ENCODE measurements at regions not wholly inside any gene's neighbourhood (a gene's known extent, or its start where the extent isn't known, plus 50 kb on each side); places are given as distances from the start of the nearest gene placed in this dataset.

- peak; percentile 45 for DNase-seq
- Mint-ChIP-seq H3K9me3 (ENCODE audit: low read depth, unreplicated experiment) (no peaks in the 10 kb centered on the region), H3K27me3 (ENCODE audit: unreplicated experiment) (no peaks in the 10 kb centered on the region), H3K27ac (ENCODE audit: unreplicated experiment) (peak overlapping the region; percentile 75), H3K4me3 (ENCODE audit: low read depth, unreplicated experiment) (peak overlapping the region; percentile 76), H3K4me1 (ENCODE audit: low read depth, unreplicated experiment) (peaks cover 27% of the 10 kb centered on the region), H3K36me3 (ENCODE audit: insufficient read depth, unreplicated experiment) (peaks cover 28% of the 10 kb centered on the region)
- TF ChIP-seq CTCF (IDR thresholded peaks at IDR 0.05; ENCODE audit: unreplicated experiment): no peak
- no TSS peak for BruUV-seq (replicated peaks)
- intact Hi-C loops (cut with micrococcal nuclease; ENCODE audit: unreplicated experiment): loop anchor here (2.0 to 5.0 kb wide), 2 partner anchors 32 to 40 kb away; no protein-coding TSS in a partner anchor
- CTCF ChIA-PET: interaction anchor here (0.7 to 1.7 kb wide), 4 partner anchors 27 to 40 kb away, joined by 3 to 8 read pairs (median 4); a partner anchor contains a TSS
These were observed 64.8 kb upstream of the PTGR2 start for GRCh38 chr14:73786636-73787485.

GRCh38 chr14:73785834-73786635 lies 65.6 kb upstream of the PTGR2 start:
- TF ChIP-seq CTCF (IDR thresholded peaks at IDR 0.05; ENCODE audit: unreplicated experiment): no peak
- peaks cover 28% of the 10 kb centered on the region for H3K36me3 Mint-ChIP-seq (ENCODE audit: insufficient read depth, unreplicated experiment)
- no peaks in the 10 kb centered on the region for H3K9me3 Mint-ChIP-seq (ENCODE audit: low read depth, unreplicated experiment)
- BruUV-seq (replicated peaks): TSS peak; percentile 19
- H3K27me3 Mint-ChIP-seq (ENCODE audit: unreplicated experiment): no peaks in the 10 kb centered on the region
- peaks cover 27% of the 10 kb centered on the region for H3K4me1 Mint-ChIP-seq (ENCODE audit: low read depth, unreplicated experiment)
- H3K4me3 Mint-ChIP-seq (ENCODE audit: low read depth, unreplicated experiment): peak overlapping the region; percentile 76
- CTCF ChIA-PET: interaction anchor here (0.7 to 2.0 kb wide), 6 partner anchors 9 to 57 kb away, joined by 3 to 8 read pairs (median 5); a partner anchor contains a TSS
- peak; percentile 66 for DNase-seq
- peak overlapping the region; percentile 53 for H3K27ac Mint-ChIP-seq (ENCODE audit: unreplicated experiment)
- intact Hi-C loops (cut with micrococcal nuclease; ENCODE audit: unreplicated experiment): loop anchor here (2.0 to 5.0 kb wide), 2 partner anchors 31 to 41 kb away; no protein-coding TSS in a partner anchor

DNA sequence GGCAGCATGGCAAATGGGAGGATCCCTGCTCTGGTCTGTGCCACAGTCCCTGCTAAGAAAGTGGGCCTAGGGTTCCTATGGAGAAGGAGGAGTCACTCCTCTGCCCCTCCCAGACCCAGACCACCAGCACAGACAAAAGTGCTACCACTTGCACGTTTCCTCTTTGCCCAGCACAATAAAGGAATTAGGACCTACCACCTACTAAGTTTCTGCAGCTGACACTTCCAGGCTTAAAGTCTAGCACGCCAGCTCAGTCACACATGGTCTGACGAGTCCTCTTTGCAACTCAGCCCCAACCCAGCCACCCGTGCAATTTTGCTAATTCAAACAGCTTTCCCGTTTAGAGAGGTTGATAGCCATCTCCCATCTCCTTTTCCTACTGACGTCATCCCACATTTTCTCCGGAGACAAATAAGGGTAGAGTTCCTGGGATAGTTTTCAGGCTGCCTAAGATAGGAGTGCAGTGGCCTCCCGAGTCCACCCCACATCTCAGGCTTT lies 66.2 kb upstream of the PTGR2 start:
- Mint-ChIP-seq H3K4me3 (ENCODE audit: low read depth, unreplicated experiment) (peak overlapping the region; percentile 76), H3K27me3 (ENCODE audit: unreplicated experiment) (no peaks in the 10 kb centered on the region), H3K27ac (ENCODE audit: unreplicated experiment) (peak overlapping the region; percentile 53), H3K9me3 (ENCODE audit: low read depth, unreplicated experiment) (no peaks in the 10 kb centered on the region), H3K36me3 (ENCODE audit: insufficient read depth, unreplicated experiment) (peaks cover 28% of the 10 kb centered on the region), H3K4me1 (ENCODE audit: low read depth, unreplicated experiment) (peaks cover 27% of the 10 kb centered on the region)
- CTCF ChIA-PET: interaction anchor here (0.9 to 2.0 kb wide), 5 partner anchors 10 to 57 kb away, joined by 3 to 8 read pairs (median 5); a partner anchor contains a TSS
- DNase-seq: no peak
- no TSS peak for BruUV-seq (replicated peaks)
- intact Hi-C loops (cut with micrococcal nuclease; ENCODE audit: unreplicated experiment): loop anchor here (5.0 kb wide), 1 partner anchor 42 kb away; no protein-coding TSS in a partner anchor
- TF ChIP-seq CTCF (IDR thresholded peaks at IDR 0.05; ENCODE audit: unreplicated experiment): no peak

DNA sequence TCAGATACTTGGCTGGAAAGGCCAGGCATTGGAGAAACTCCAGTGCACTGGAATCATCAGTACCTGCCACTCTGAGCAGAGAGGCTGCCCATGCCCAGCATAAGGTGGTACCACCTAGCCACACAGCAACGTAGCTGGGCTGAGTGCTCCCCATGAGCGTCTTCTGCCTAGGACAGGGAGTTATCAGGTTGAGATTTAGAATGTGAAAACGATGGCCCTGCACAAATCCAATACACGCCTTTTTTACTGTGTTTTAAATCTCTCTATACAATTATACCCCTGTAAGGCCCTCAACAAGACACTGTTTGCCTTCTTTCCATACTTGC lies 66.7 kb upstream of the PTGR2 start:
- intact Hi-C loops (cut with micrococcal nuclease; ENCODE audit: unreplicated experiment): loop anchor here (5.0 kb wide), 1 partner anchor 42 kb away; no protein-coding TSS in a partner anchor
- DNase-seq: no peak
- TF ChIP-seq CTCF (IDR thresholded peaks at IDR 0.05; ENCODE audit: unreplicated experiment): no peak
- CTCF ChIA-PET: interaction anchor here (1.4 to 2.0 kb wide), 3 partner anchors 11 to 56 kb away, joined by 3 to 8 read pairs (median 6); no protein-coding TSS in a partner anchor
- Mint-ChIP-seq H3K27ac (ENCODE audit: unreplicated experiment) (peak overlapping the region; percentile 53), H3K27me3 (ENCODE audit: unreplicated experiment) (no peaks in the 10 kb centered on the region), H3K4me1 (ENCODE audit: low read depth, unreplicated experiment) (peaks cover 27% of the 10 kb centered on the region), H3K4me3 (ENCODE audit: low read depth, unreplicated experiment) (peak overlapping the region; percentile 76), H3K9me3 (ENCODE audit: low read depth, unreplicated experiment) (no peaks in the 10 kb centered on the region), H3K36me3 (ENCODE audit: insufficient read depth, unreplicated experiment) (peaks cover 28% of the 10 kb centered on the region)
- no TSS peak for BruUV-seq (replicated peaks)

Data from Calu3 (cell line).